ENCODE measurements at regions not wholly inside any gene's neighbourhood (a gene's known extent, or its start where the extent isn't known, plus 50 kb on each side); places are given as distances from the start of the nearest gene placed in this dataset.

DNA sequence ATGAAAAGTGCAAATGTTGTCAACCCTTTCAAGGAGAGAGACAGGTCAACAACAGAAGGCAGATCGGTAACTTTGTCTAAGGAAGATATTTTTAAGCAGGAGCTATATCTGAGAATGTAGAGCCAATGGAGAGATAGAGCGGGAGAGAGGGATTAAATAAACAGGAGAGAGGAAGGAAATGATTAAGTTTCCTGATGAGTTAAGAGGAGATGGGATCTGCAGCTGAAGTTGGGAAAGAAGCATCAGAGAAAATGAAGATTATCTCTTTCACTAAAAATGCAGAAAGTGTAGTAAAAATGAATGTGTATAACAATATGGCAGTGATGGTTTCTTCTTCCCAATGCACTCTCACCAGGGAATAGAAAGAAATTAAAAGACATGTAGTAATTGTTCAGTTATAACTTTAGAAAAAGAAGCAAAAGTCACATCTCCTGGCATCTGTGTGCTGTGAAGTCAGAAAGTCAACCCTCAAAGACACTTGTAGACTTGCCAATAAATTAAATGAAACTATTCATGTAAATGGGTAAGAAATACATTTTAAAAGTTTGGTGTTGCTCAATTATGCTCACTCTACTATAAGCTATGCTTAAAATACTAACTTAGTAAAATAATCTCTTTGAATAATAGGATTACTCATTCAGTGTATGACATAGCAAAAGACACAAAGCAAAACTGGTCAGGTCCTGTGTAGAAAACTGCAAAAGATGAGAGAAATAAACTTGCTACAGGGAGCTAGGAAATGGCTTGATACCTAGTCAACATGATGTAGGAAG, 264.6 kb downstream of the ZIC4 start:
- TF ChIP-seq EZH2phosphoT487 (IDR thresholded peaks at IDR 0.05; ENCODE audit: insufficient read depth, low read depth) (no peak), EZH2 (IDR thresholded peaks at IDR 0.05; ENCODE audit: insufficient read depth, poor library complexity, severe bottlenecking) (no peak)
